ENCODE measurements at regions not wholly inside any gene's neighbourhood (a gene's known extent, or its start where the extent isn't known, plus 50 kb on each side); places are given as distances from the start of the nearest gene placed in this dataset.
A peak's percentile ranks its signal among the peaks of the same experiment; 100 is the strongest.
"Not testable (repeated sequence)": the region's sequence is repeated elsewhere in the genome, so short reads cannot be mapped to it uniquely, and the experiment has no call there.

DNA sequence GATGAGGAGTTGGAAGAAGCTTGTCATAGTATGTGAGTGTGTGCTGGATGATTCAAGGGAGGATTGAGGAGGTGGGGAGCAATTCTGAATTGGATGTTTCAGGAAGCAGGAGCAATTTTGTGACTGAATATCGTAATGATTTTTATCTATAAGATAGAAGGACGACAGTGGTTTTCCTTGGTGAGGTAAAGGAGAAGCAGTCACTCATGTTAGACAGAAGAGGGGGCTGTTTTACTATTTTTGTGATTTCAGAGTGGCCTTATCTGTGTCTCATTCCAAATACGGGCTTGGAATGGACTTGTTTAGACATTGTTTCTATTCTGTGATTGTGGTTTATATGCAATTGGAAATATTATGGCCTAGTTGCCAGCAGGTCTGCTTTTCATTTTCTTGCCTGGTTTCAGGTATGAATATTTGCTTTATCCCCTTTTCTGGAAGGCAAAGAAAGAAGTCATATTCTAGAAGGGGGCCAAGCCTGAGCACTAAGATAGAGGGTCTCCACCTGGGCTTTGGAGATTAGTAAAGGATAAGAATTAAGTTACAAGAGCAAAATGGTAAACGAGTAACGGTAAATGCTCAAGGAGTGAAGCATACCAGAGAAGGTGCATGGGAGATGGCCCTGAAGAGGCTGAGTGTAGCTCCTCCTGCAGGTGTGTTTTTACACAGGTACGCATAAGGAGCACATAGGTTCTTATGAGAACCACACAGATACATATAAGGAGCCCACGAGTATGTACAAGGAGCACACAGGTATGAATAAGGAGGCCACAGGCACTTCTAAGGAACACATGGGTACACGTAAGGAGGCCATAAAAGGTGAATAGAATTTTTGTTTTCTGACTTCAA, 124.6 kb upstream of the KCNAB1 start:
- no peaks in the 10 kb centered on the region for H3K36me3 Mint-ChIP-seq
- H3K4me1 Mint-ChIP-seq = no peaks in the 10 kb centered on the region
- peaks cover 0 to 7% (median 0%) of the 10 kb centered on the region in 6 donors for H3K9me3 Mint-ChIP-seq
- peaks cover 0 to 7% (median 0%) of the 10 kb centered on the region in 3 donors for H3K27me3 Mint-ChIP-seq (ENCODE audit: low read depth in 3 of 3)
- peak in 1 of 3 donors; percentile 1 for DNase-seq
- no peak overlapping the region for H3K27ac Mint-ChIP-seq
- no peak overlapping the region for H3K4me3 Mint-ChIP-seq

DNA sequence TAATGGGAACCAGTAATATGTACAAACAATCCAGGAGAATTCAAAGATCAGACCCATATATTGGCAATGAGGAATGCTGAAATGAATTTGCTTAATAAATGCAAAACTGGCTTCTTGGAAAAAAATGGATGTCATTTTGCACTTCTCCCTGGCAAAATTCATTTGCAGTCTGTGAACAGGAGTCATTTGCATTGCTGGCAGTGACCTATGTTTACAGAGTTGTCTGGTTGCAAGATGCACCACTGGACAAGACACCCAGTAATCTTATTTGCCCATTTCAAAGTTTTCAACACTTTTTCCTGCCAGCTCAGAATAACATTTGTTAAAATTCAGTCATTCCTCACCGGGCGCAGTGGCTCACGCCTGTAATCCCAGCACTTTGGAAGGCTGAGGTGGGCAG, 123.5 kb upstream of the KCNAB1 start:
- peaks cover 0 to 7% (median 3%) of the 10 kb centered on the region in 3 donors for H3K27me3 Mint-ChIP-seq (ENCODE audit: low read depth in 3 of 3)
- no peaks in the 10 kb centered on the region for H3K4me1 Mint-ChIP-seq
- H3K27ac Mint-ChIP-seq = no peak overlapping the region
- DNase-seq = no peak
- no peak overlapping the region for H3K4me3 Mint-ChIP-seq
- no peaks in the 10 kb centered on the region for H3K36me3 Mint-ChIP-seq
- H3K9me3 Mint-ChIP-seq = peaks cover 0 to 7% (median 0%) of the 10 kb centered on the region in 6 donors

DNA sequence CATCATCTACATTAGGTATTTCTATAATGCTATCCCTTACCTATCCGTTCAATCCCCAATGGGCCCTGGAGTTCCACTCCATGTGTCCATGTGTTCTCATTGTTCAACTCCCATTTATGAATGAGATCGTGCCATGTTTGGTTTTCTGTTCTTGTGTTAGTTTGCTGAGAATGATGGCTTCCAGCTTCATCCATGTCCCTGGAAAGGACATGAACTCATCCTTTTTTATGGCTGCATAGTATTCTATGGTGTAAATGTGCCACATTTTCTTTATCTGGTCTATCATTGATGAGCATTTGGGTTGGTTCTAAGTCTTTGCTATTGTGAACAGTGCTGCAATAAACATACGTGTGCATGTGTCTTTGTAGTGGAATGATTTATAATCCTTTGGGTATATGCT, 122.2 kb upstream of the KCNAB1 start:
- not testable (repeated sequence) for H3K4me1 Mint-ChIP-seq; H3K9me3 Mint-ChIP-seq; DNase-seq; H3K4me3 Mint-ChIP-seq; H3K27ac Mint-ChIP-seq; H3K36me3 Mint-ChIP-seq; H3K27me3 Mint-ChIP-seq (ENCODE audit: low read depth in 3 of 3)

DNA sequence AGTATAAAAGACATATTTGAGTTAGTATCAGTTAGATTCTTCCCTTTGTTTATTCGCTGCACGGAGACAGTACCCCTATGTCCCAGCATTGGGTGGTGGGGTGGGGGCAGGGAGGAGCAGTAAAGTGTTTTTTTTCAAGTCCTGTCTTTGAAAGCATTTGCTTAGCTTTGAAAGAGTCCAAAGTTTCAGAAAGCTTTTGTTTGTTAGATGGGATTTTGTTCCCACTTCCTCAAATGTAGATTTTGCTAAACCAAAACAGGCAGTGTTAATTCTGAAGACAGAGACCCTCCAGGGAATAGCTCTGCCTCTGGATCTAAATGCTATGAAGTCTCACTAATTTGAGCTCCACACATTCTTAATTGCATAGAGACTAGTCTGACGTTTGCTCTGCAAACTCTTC, 114.6 kb upstream of the KCNAB1 start:
- Mint-ChIP-seq H3K4me1 (no peaks in the 10 kb centered on the region), H3K27me3 (ENCODE audit: low read depth in 3 of 3) (peaks cover 0 to 9% (median 3%) of the 10 kb centered on the region in 3 donors), H3K9me3 (no peaks in the 10 kb centered on the region), H3K4me3 (no peak overlapping the region), H3K36me3 (no peaks in the 10 kb centered on the region), H3K27ac (no peak overlapping the region)
- no peak for DNase-seq

DNA sequence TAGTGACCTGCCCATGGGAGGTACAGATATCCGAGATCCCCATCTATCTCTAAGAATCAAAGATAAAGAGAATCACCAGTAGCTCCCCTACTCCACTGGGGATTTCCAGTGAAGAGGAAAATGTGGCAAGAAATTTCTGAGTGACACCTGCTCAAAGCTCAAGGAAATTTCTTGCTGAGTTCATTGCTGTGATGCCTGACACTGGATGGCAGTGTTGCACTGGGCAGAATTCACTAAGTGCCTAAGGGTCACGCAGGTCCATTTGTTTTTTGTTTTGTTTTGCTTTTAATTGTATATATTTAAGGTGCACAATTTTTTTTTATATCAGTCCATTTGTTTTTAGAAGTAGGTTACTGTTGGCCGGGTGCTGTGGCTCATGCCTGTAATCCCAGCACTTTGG, 109.5 kb upstream of the KCNAB1 start:
- H3K4me1 Mint-ChIP-seq = no peaks in the 10 kb centered on the region
- no peak for DNase-seq
- no peaks in the 10 kb centered on the region for H3K36me3 Mint-ChIP-seq

DNA sequence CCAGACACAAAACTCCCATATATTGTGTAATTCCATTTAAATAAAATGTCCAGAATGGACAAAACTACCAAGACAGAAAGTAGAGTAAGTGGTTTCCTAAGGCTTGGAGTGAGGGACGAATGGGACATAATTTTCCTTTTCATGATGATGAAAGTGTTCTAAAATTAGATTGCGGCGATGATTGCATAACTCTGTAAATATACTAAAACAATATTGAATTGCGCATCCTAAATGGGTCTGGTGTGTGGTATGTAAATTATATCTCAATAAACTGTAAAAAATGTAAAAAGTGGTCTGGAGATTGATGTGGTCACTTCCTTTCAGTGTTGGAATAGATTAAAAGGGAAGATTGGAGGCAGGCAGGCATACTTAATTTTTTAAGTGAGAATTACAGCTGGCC, 105.9 kb upstream of the KCNAB1 start:
- peaks cover 0 to 10% (median 7%) of the 10 kb centered on the region in 3 donors for H3K27me3 Mint-ChIP-seq (ENCODE audit: low read depth in 3 of 3)
- no peak overlapping the region for H3K27ac Mint-ChIP-seq
- DNase-seq = no peak
- H3K4me1 Mint-ChIP-seq = no peaks in the 10 kb centered on the region
- H3K36me3 Mint-ChIP-seq = no peaks in the 10 kb centered on the region
- H3K9me3 Mint-ChIP-seq = no peaks in the 10 kb centered on the region
- no peak overlapping the region for H3K4me3 Mint-ChIP-seq

More for the DNA sequence above, 109.5 kb upstream of the KCNAB1 start:
- Mint-ChIP-seq H3K27ac (no peak overlapping the region), H3K9me3 (no peaks in the 10 kb centered on the region), H3K4me3 (no peak overlapping the region), H3K27me3 (ENCODE audit: low read depth in 3 of 3) (peaks cover 0 to 10% (median 5%) of the 10 kb centered on the region in 3 donors)

DNA sequence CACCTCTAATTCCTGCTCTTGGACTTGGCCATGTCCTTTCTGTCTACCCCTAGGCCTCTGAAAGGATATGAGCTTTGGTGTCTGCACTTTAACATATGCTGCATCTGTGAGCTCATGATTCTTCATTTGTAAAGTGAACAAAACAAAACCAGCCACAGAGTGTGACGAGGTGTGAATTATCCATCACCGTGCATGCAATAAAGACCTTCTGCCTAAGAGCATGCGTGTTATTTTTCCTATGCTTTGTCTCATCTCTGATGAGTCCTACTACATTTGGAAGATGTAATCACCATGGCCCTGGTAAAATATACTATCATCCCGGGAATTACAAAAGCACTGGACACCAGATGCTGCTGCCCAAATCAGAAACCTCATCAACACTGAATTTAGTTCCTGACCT, 103.5 kb upstream of the KCNAB1 start:
- no peaks in the 10 kb centered on the region for H3K9me3 Mint-ChIP-seq
- H3K4me1 Mint-ChIP-seq = no peaks in the 10 kb centered on the region
- H3K27me3 Mint-ChIP-seq (ENCODE audit: low read depth in 3 of 3) = peaks cover 0 to 6% (median 5%) of the 10 kb centered on the region in 3 donors
- DNase-seq = no peak
- no peak overlapping the region for H3K27ac Mint-ChIP-seq
- no peaks in the 10 kb centered on the region for H3K36me3 Mint-ChIP-seq
- H3K4me3 Mint-ChIP-seq = no peak overlapping the region

DNA sequence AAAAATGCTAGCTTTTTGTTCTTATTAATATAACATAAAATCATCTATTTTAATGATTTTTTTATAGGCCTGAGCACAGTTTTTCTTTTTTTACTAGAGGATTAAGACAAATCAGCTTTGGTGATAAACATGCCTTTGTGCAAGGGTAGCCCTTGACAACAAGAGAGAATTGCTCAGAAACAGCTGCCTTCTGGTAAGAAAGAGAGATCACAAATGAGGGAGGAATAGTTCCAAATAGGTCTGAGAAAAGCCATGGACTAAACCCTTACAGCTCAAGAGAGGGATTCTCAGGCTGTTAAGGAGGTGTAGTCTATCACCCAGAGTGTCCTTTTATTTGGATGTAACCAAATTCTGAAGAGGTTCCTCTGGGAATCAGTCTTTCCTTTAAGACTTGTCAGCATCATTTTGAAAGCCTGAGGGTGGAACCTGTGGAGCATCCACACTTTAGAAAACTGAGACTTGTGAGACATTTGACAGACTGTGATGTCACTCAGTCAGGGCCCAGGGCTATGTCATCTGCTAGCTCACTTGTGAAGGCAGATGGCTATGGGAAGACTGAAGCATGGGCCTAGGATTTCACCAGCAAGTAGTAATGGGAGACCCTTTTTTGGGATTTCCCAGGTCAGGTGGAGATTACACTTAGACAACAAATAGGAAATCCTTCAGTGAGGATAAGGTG, 102.9 kb upstream of the KCNAB1 start:
- Mint-ChIP-seq H3K4me3 (no peak overlapping the region), H3K4me1 (no peaks in the 10 kb centered on the region), H3K9me3 (no peaks in the 10 kb centered on the region), H3K27me3 (ENCODE audit: low read depth in 3 of 3) (peaks cover 0 to 4% (median 3%) of the 10 kb centered on the region in 3 donors), H3K27ac (no peak overlapping the region), H3K36me3 (no peaks in the 10 kb centered on the region)
- DNase-seq = no peak

DNA sequence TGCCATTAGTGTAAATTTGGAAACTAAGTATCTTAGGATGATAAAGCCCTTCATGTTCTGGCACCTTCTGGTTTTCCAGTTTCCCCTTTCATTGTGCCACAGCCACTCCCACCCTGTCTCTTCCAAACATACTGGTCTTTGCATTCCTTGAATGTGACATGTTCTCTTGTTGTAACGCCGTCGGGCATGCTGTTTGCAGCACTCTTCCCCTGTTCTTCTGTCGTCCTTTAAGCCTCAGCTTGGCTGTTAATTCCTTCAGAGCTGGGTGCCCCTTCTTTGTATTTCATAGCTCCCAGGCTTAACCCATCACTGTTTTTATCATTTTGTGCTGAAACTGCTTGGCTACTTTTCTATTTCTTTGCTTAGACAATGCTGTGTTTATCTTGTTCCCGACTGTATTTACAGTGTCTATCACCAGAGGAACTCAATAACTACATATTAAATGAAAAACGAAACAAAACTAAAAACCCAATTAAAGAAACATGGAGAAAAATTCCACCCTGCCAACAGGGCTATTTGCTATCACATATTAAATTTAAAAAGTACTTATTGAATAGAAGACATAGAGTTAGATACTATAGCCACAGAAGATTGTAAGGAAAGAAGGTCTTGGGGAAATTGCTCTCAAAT, 95.4 kb upstream of the KCNAB1 start:
- Mint-ChIP-seq H3K27ac (no peak overlapping the region), H3K4me1 (no peaks in the 10 kb centered on the region), H3K9me3 (no peaks in the 10 kb centered on the region), H3K4me3 (no peak overlapping the region), H3K36me3 (no peaks in the 10 kb centered on the region), H3K27me3 (ENCODE audit: low read depth in 3 of 3) (peaks cover 0 to 1% (median 0%) of the 10 kb centered on the region in 3 donors)
- DNase-seq = no peak

DNA sequence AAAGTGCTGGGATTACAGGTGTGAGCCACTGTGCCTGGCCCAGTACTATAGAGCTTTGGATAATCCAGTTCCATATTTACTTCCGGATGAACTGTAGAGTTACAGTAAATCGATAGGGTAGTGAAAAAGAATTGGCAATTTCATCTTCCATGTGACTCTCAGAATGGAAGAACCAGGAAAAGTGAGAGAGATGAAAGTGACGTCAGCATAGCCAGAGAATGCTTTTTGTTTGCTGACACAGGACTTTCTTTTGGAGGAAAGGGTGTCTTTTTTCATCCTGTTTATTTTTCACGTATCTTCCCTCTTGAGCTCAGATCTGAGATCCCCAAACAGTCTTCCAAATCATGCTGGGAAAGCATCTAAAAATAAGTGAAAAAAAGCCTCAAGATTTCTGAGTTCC, 91.2 kb upstream of the KCNAB1 start:
- H3K4me1 Mint-ChIP-seq = no peaks in the 10 kb centered on the region
- no peak for DNase-seq
- H3K9me3 Mint-ChIP-seq = peaks cover 0 to 7% (median 0%) of the 10 kb centered on the region in 6 donors
- no peaks in the 10 kb centered on the region for H3K36me3 Mint-ChIP-seq
- no peak overlapping the region for H3K4me3 Mint-ChIP-seq
- peaks cover 1 to 4% (median 2%) of the 10 kb centered on the region in 3 donors for H3K27me3 Mint-ChIP-seq (ENCODE audit: low read depth in 3 of 3)
- no peak overlapping the region for H3K27ac Mint-ChIP-seq

DNA sequence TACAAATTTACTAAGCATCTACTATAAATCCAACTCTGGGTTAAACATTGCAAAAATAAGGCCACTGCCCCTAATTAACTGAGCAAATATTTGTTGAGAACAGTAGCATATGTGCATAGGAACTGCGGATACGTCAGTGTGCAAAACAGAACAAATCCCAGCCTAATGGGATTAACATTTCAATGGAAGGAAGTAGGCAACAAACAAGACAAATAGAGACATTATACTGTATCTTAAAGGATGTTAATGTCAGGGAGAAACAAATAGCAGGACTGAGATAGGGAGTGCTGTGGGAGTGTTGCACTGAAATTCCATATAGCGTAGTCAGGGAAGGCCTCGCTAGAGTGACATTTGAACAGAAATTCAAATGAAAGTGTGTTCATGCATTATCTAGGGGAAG, 89.7 kb upstream of the KCNAB1 start:
- Mint-ChIP-seq H3K4me1 (no peaks in the 10 kb centered on the region), H3K36me3 (no peaks in the 10 kb centered on the region), H3K4me3 (no peak overlapping the region), H3K27me3 (ENCODE audit: low read depth in 3 of 3) (peaks cover 1 to 4% (median 2%) of the 10 kb centered on the region in 3 donors), H3K9me3 (peaks cover 0 to 7% (median 0%) of the 10 kb centered on the region in 6 donors), H3K27ac (no peak overlapping the region)
- DNase-seq = no peak

DNA sequence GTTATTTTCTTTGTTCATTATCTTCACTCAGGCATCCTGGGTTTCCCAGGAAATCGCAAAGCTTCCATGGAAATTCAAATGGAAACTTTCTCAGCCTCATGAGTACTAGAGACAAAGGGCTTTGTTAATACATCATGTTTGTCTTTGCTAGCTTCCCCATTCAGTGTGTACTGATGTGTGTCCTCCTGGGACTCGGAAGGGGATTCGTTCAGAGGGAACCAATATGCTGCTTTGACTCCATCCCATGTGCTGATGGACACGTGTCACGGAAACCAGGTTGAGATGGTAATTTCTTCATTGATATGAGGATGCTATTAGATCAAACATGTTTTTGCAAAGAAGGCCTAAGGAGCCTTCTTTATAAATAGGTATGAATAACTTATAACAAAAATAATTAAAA, 87.0 kb upstream of the KCNAB1 start:
- Mint-ChIP-seq H3K4me1 (no peaks in the 10 kb centered on the region), H3K36me3 (no peaks in the 10 kb centered on the region), H3K27ac (no peak overlapping the region), H3K4me3 (no peak overlapping the region), H3K9me3 (peaks cover 0 to 7% (median 0%) of the 10 kb centered on the region in 6 donors), H3K27me3 (ENCODE audit: low read depth in 3 of 3) (peaks cover 2 to 8% (median 3%) of the 10 kb centered on the region in 3 donors)
- DNase-seq = no peak

DNA sequence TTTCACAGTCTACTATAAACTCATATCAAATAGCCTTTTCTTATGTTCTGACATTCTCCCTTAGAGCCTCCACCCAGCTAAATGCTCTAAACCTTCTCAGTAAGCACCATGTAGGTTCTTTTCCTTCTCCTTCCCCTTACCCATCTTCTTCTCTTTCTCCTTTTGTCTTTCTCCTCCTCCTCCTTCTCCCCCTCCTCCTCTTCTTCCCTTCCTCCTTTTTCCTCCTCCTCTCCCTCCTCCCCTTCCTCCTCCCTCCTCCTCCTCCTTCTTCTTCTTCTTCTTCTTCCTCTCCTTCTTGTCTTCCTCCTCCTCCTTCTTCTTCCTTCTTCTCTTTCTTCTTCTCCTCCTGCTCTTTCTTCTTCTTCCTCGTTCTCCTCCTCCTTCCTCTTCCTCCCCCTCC, 85.2 kb upstream of the KCNAB1 start:
- DNase-seq = no peak
- H3K4me3 Mint-ChIP-seq = no peak overlapping the region

More for the DNA sequence above, 85.2 kb upstream of the KCNAB1 start:
- Mint-ChIP-seq H3K27me3 (ENCODE audit: low read depth in 3 of 3) (peaks cover 2 to 8% (median 3%) of the 10 kb centered on the region in 3 donors), H3K9me3 (peaks cover 0 to 7% (median 0%) of the 10 kb centered on the region in 6 donors), H3K27ac (no peak overlapping the region), H3K36me3 (no peaks in the 10 kb centered on the region), H3K4me1 (no peaks in the 10 kb centered on the region)

Measured in immature natural killer cell (primary cell).